Stimulated activated CD4-positive, alpha-beta T cell treated with anti-CD3 and anti-CD28 coated beads, Interleukin-4, amount 100 ng/mL, for 48 hours (primary cell): ENCODE measurements at regions not wholly inside any gene's neighbourhood (a gene's known extent, or its start where the extent isn't known, plus 50 kb on each side); places are given as distances from the start of the nearest gene placed in this dataset.
"Not testable (repeated sequence)": the region's sequence is repeated elsewhere in the genome, so short reads cannot be mapped to it uniquely, and the experiment has no call there.

ENCODE experiments used
- DNase-seq, 2 donors: peaks; one replicate each; pipeline ENCODE4 v3.0.0-alpha.2; 2020; ENCODE audit warnings: low read depth in 2 of 2

- DNase-seq, result no peak
These were observed 1369.3 kb downstream of the AACS start for GRCh38 chr12:126434412-126434985.

DNA sequence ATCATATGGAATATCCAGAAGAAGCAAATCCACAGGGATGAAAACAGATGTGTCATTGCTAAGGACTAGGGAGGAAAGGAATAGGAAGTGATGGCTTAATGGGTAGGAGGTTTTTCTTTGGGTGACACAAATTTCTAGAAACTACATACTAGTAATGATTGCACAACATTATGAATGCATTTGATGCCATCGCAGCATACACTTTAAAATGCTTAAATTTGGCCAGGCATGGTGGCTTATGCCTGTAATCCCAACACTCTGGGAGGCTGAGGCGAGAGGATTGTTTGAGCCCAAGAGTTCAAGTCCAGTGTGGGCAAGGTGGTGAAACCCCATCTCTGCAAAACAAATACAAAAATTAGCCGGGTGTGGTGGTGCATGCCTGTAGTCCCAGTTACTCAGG, 1370.8 kb downstream of the AACS start:
- DNase-seq, result no peak

DNA sequence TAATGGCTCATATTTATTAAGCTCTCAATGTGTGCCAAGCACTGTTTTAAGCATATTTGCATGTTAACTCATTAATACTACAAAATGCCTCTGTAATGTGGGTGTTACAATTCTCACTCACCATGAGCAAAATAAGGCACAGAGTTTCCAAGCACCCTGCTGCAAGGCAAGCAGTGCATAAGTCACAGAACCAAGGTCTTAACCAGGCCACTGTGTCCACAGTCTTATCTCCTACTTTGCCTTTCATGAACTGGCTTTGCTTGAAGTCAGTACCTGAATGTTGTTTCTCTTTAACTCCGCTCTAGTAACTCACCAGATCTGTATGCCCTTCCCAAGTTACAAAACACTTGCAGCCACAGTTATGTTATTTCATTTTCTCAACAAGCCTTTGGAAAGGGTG, 1372.7 kb downstream of the AACS start:
- no peak for DNase-seq

GRCh38 chr12:126443977-126444376, 1378.7 kb downstream of the AACS start:
- no peak for DNase-seq

DNA sequence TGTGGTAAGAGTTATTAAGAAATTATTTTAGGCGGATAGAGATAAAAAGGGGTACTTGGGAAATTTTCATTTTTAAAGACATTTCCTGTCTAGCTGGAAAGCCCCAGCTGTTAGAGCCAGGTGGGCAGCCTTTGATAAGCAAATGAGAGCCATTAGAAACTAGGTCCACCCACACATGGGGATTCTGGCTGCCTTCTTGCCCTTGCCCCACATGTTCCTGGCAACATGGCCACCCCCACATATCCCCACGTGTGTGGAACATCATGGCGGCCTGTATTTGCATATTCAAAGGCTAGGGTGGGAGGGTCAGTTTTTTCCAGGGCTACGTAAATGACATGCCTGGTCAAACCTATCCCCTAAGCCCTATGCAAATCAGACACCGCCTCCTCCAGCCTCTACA, 1382.1 kb downstream of the AACS start:
- DNase-seq, result no peak

DNA sequence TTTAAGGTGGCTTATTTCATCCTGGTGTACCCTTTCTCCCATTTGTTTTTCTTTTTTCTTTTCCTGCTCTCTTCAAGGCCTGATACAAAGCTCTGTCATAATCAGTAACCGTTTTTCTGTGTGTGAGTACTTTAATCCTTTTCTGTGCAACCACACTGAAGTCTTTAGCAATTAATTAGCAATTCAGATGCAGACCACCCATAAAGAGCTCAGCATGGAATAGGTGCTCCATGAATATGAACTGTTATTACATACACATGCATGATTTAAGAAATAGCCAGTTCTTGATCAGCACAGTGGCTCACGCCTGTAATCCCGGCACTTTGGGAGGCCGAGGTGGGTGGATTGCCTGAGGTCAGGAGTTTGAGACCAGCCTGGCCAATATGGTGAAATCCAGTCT, 1386.6 kb downstream of the AACS start:
- no peak for DNase-seq

- not testable (repeated sequence) for DNase-seq
These were observed 1387.5 kb downstream of the AACS start for GRCh38 chr12:126452686-126453085.

DNA sequence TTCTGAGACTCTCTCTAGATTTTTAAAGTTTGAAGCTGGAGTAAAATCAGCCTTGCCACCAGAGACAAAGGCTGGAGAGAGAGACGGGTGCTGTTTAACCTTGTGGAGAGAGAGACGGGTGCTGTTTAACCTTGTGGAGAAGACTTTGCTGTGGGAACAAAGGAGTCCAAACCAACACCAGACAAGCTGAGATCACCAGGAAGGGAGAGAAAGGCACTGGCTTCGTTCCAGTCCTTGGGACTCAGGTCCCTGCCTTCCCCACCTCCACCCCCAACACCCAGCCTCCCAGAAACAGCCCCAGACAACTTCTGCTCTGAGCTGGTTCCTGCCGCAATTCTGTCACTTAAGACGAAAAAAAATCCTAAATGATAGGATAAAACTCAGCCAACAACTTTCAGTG, 1389.3 kb downstream of the AACS start:
- no peak for DNase-seq

- no peak for DNase-seq
These were observed 1392.5 kb downstream of the AACS start for GRCh38 chr12:126457776-126458175.

DNA sequence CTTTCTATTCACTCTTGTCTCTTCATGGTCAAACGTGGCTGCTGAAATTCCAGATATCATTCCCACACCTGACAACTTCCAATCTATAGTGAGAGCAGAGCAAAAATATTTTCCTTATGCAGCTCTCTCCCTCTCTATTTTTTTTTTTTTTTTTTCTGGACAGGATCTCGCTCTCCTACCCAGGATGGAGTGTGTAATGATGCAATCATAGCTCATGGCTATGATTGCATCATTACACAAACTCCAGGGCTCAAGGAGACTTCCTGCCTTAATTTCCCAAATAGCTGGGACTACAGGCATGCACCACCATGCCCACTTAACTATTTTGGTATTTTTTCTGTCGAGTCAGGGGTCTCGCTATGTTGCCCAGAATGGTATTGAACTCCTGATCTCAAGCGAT, 1398.9 kb downstream of the AACS start:
- no peak for DNase-seq

GRCh38 chr12:126469211-126469610, 1404.0 kb downstream of the AACS start:
- DNase-seq, result no peak

DNA sequence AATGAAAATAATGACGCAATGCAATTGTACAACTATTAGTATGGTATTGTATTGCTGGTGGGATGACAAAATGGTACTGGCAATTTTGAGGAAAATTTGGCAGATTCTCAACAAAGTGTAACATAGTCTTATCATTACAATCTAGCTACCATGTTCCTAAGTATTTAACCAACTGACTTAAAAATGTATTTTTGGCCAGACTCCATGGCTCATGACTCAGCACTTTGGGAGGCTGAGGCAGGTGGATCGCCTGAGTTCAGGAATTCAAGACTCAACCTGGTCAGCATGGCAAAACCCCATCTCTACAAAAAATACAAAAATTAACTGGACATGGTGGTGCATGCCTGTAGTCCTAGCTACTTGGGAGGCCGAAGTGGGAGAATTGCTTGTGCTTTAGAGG, 1409.5 kb downstream of the AACS start:
- no peak for DNase-seq

DNA sequence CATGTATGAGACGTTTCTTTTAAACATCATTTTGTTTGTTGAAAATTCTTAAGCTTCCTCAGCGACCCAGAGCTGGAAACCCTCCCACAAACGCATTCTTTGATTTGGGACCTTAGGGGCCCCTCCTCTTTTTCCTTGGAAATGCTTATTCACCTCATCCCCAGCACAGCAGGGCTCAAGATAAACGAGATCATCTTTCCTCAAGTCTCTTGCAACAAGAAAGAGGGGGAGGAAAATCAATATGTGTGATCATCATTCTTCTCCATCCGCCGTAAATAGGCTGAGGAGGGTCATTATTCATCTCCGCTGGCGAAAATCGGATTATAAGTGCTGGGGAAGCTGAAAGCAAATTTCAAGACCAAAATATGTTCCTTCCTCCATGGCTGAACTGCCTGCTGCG, 1415.2 kb downstream of the AACS start:
- DNase-seq, result no peak

- DNase-seq, result no peak
These were observed 1416.5 kb downstream of the AACS start for GRCh38 chr12:126481688-126482087.

GRCh38 chr12:126482238-126482889, 1417.1 kb downstream of the AACS start:
- DNase-seq, result no peak

GRCh38 chr12:126483145-126484068, 1418.2 kb downstream of the AACS start:
- no peak for DNase-seq

- DNase-seq, result no peak
These were observed 1422.3 kb downstream of the AACS start for GRCh38 chr12:126487431-126487980.

- no peak for DNase-seq
These were observed 1423.6 kb downstream of the AACS start for GRCh38 chr12:126488806-126489205.

GRCh38 chr12:126492181-126492580, 1426.9 kb downstream of the AACS start:
- DNase-seq, result no peak

DNA sequence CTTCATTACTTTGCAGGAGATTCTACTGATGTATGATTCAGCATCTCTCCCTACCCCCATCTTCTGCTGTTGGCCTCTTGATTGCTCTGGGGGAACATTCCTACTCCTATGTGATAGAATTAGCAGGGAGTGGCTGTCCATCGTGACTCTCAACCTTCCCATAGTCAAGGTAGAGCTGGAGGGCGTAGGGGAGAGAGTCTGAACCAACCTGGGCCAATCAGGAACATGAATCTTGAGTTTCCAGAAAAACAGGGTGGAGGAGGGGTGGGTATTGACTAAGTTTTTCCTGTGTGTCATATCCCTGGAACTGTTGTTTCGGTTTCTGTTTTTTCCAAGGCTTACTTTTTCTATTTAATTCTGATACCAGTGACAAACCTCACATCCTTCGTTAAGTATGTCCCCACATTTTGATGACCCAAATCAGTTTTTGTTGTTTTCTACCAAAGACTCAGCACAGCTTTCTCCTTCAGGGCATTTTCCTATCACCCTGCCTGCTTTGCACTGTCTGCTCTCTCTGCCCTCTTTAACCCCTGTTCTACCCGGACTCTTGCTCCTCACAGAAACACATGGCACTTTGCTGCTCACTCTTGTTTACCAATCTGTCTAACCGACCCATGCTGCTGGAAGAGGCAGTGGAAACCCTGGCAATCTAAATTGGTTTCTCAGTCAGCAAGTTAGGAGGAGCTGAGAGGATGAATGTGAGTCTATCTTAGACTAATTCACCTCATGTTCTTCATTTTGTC, 1428.3 kb downstream of the AACS start:
- DNase-seq, result no peak

- DNase-seq, result no peak
These were observed 1431.0 kb downstream of the AACS start for GRCh38 chr12:126496201-126496600.
